Stimulated activated CD4-positive, alpha-beta T cell treated with anti-CD3 and anti-CD28 coated beads, TNF-alpha, amount 100 ng/mL, for 4 hours (primary cell): ENCODE measurements at regions not wholly inside any gene's neighbourhood (a gene's known extent, or its start where the extent isn't known, plus 50 kb on each side); places are given as distances from the start of the nearest gene placed in this dataset.
"Not testable (repeated sequence)": the region's sequence is repeated elsewhere in the genome, so short reads cannot be mapped to it uniquely, and the experiment has no call there.

Experiments used
- DNase-seq, 3 experiments: peaks; one replicate each; pipeline ENCODE4 v3.0.0-alpha.2; 2020; ENCODE audit warnings: low read depth in 3 of 3

DNA sequence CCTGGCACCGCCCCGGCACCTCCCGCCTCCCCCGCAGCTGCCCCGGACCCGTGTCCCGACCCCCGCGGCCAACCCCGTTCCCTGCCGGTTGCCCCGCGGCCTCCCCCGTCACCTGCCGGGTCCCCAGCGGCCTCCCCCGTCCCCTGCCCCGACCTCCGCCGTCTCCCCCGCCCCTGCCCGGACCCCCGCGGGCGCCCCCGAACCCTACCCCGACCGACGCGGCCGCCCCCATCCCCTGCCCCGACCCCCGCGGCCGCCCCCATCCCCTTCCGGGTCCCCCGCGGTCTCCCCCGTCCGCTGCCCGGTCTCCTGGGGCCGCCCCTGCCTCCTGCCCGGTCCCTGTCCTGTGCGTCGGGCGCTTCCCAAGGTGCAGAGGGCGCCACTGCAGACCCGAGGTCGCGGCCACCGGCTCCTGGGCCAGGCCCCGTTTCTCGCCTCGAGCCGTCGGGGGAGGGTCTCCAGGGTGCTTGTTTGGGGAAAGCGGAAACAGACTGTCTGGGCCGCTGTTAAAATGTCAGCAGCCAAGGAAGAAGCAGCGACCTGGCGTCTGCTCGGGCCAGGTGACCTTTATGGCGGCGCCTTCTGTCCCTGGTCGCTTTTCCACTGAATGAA, 51.6 kb upstream of the APOD start:
- DNase-seq: not testable (repeated sequence)

DNA sequence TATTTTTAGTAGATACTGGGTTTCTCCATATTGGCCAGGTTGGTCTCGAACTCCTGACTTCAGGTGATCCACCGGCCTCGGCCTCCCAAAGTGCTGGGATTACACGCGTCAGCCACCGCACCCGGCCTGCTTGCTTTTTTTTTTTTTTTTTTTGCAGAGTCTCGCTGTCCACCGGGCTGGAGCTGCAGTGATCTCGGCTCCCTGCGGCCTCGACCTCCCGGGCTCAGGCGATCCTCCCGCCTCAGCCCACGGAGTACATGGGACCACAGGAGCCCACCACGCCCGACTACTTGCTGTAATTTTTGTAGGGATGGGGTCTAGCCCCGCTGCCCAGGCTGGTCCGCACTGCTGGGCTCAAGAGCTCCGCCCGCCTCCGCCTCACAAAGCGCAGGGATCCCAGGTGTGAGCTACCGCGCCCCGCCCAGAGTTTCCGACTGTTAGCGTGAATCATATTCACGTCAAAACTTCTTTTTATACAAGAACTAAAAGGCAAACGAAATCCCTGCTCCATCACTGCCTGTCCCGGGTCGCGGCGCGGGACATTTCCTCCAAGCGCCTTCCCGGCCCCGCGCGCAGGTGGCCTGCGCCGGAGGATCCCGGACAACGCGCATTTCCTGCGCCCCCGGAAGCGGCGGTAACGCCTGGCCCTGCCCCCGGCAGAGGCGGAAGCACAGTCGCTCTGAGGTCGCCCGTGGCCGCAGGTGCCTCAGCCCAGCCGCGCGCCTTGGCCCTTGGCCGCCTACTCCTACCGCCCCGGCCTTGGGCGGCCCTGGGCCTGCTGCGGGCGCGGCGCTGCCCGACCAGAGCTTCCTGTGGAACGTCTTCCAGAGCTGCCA, 50.9 kb upstream of the APOD start:
- DNase-seq: peak; percentile 35 to 58 (median 42)
